ENCODE measurements at regions not wholly inside any gene's neighbourhood (a gene's known extent, or its start where the extent isn't known, plus 50 kb on each side); places are given as distances from the start of the nearest gene placed in this dataset.

DNA sequence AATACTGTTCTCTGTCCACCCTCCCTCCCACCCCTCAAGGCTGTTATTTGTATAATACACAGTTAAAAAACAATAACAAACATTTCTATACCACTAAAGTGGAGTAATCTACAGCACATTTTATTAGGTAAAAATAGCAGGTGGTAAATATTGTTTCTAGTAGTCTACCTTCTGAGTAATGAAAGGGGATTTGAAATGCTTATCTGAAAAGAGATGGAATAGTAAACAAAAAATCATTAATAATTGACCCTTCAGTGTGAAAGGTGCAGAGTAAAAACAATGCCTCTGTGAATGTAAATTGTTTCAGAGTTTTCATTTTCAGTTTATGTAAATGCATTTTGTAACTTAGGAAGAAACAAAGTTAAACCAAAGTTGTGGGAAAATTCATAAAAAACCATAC, 321.2 kb downstream of the SLC16A7 start:
- TF ChIP-seq POLR2A (IDR thresholded peaks at IDR 0.05): no peak
- TF ChIP-seq EP300 (IDR thresholded peaks at IDR 0.05): no peak
- TF ChIP-seq, protein P1, sequence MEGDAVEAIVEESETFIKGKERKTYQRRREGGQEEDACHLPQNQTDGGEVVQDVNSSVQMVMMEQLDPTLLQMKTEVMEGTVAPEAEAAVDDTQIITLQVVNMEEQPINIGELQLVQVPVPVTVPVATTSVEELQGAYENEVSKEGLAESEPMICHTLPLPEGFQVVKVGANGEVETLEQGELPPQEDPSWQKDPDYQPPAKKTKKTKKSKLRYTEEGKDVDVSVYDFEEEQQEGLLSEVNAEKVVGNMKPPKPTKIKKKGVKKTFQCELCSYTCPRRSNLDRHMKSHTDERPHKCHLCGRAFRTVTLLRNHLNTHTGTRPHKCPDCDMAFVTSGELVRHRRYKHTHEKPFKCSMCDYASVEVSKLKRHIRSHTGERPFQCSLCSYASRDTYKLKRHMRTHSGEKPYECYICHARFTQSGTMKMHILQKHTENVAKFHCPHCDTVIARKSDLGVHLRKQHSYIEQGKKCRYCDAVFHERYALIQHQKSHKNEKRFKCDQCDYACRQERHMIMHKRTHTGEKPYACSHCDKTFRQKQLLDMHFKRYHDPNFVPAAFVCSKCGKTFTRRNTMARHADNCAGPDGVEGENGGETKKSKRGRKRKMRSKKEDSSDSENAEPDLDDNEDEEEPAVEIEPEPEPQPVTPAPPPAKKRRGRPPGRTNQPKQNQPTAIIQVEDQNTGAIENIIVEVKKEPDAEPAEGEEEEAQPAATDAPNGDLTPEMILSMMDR (IDR thresholded peaks at IDR 0.05): no peak
- H3K9me3 ChIP-seq: peaks cover 0 to 18% (median 0%) of the 10 kb centered on the region in 4 donors

DNA sequence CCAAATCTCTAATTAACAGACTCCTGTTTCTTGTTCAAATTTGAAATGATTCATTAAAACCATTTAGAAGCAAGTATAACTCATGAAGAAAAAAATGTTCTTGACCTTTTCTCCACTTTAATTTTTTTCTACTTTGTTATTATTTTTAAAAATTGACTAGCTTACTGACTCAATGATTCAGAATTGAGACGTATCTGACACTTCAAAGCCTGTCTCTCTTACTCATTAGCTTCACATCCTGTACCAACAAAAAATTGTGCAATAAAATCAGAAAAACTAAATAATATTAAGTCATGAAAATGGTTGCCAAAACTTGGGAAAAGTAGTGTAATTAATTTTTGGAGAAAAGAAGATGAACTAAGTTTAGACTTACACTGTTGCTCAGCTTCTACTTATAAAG, 331.2 kb downstream of the SLC16A7 start:
- no peak for DNase-seq (ENCODE audit: low spot score in 2 of 2)
- Histone ChIP-seq H3K4me3 (no peak overlapping the region), H3K27ac (no peak overlapping the region), H3K4me1 (no peaks in the 10 kb centered on the region), H3K27me3 (no peaks in the 10 kb centered on the region), H3K36me3 (no peaks in the 10 kb centered on the region), H3K9me3 (peaks cover 0 to 2% (median 0%) of the 10 kb centered on the region in 4 donors)
- 62 to 83% methylated on average over 1 of the region's 1 CpG for WGBS, 2 donors
- TF ChIP-seq EP300 (IDR thresholded peaks at IDR 0.05) (no peak), POLR2A (IDR thresholded peaks at IDR 0.05) (no peak)
- TF ChIP-seq, protein P1 (IDR thresholded peaks at IDR 0.05): no peak

More for the DNA sequence above, 321.2 kb downstream of the SLC16A7 start:
- no peak for DNase-seq (ENCODE audit: low spot score in 2 of 2)
- Histone ChIP-seq H3K36me3 (no peaks in the 10 kb centered on the region), H3K4me3 (no peak overlapping the region), H3K27me3 (no peaks in the 10 kb centered on the region), H3K27ac (no peak overlapping the region), H3K4me1 (no peaks in the 10 kb centered on the region)

DNA sequence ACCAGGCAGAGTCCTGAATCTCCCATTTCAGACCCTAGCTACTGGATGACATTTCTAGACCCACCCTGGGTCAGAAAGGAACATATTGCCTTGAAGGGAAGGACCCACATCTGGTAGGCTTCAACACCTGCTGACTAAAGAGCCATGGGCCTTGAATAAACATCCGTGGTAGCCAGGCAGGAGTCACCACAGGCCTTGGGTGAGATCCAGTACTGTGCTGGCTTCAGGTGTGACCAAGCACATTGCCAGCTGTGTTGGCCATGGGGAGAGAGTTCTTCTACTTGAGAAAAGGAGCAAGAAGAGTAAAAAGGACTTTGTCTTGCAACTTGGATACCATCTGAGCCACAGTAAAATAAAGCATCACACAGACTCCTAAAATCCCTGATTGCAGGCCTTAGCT, 332.6 kb downstream of the SLC16A7 start:
- WGBS, 2 donors: 75 to 76% methylated on average over 1 of the region's 1 CpG
- H3K9me3 ChIP-seq: peaks cover 0 to 2% (median 0%) of the 10 kb centered on the region in 4 donors
- TF ChIP-seq, protein P1 (IDR thresholded peaks at IDR 0.05): no peak
- TF ChIP-seq POLR2A (IDR thresholded peaks at IDR 0.05) (no peak), EP300 (IDR thresholded peaks at IDR 0.05) (no peak)
- H3K36me3 ChIP-seq: no peaks in the 10 kb centered on the region
- H3K27ac ChIP-seq: no peak overlapping the region
- H3K4me3 ChIP-seq: no peak overlapping the region
- H3K27me3 ChIP-seq: no peaks in the 10 kb centered on the region
- DNase-seq (ENCODE audit: low spot score in 2 of 2): no peak
- H3K4me1 ChIP-seq: no peaks in the 10 kb centered on the region

DNA sequence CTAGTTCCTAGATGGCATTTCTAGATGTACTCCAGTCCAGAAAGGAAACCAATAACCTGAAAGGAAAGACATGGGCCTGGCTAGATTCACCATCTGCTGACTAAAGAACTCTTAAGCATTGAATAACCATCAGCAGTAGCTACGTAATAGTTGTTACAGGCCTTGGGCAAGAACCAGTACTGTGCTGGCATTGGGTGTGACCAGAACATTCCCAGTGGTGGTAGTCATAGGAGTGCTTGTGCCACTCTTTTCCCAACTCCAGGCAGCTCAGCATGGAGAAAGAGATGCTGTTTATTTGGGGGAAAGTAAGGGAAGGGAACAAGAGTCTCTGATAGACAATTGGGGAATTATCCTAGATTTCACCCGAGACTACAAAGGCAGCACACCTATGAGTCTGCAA, 333.3 kb downstream of the SLC16A7 start:
- TF ChIP-seq EP300 (IDR thresholded peaks at IDR 0.05): no peak
- TF ChIP-seq POLR2A (IDR thresholded peaks at IDR 0.05): no peak
- TF ChIP-seq, protein P1 (IDR thresholded peaks at IDR 0.05): no peak
- WGBS, 2 donors: 88 to 89% methylated on average over 2 of the region's 2 CpGs
- H3K9me3 ChIP-seq: peaks cover 0 to 2% (median 0%) of the 10 kb centered on the region in 4 donors
- H3K4me1 ChIP-seq: no peaks in the 10 kb centered on the region
- H3K36me3 ChIP-seq: no peaks in the 10 kb centered on the region
- no peak overlapping the region for H3K4me3 ChIP-seq
- no peaks in the 10 kb centered on the region for H3K27me3 ChIP-seq
- no peak for DNase-seq (ENCODE audit: low spot score in 2 of 2)
- H3K27ac ChIP-seq: no peak overlapping the region

DNA sequence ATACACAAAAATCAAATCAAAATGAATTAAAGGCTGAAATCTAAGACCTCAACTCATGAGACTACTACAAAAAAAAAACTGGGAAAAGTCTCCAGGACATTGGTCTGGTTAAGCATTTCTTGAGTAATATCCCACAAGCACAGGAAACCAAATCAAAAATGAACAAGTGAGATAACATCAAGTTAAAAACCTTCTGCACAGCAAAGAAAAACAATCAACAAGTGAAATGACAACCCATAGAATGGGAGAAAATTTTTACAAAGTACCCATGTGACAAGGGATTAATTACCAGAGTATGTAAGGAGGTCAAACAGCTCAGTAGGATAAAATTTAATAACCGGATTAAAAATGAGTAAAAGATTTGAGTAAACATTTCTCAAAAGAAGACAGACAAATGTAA, 338.7 kb downstream of the SLC16A7 start:
- TF ChIP-seq, protein P1 (IDR thresholded peaks at IDR 0.05): no peak
- TF ChIP-seq POLR2A (IDR thresholded peaks at IDR 0.05) (no peak), EP300 (IDR thresholded peaks at IDR 0.05) (no peak)
- DNase-seq (ENCODE audit: low spot score in 2 of 2): no peak
- 82 to 95% methylated on average over 1 of the region's 1 CpG for WGBS, 2 donors

More for the DNA sequence above, 338.7 kb downstream of the SLC16A7 start:
- H3K9me3 ChIP-seq: no peaks in the 10 kb centered on the region
- no peaks in the 10 kb centered on the region for H3K27me3 ChIP-seq
- H3K4me3 ChIP-seq: no peak overlapping the region
- no peak overlapping the region for H3K27ac ChIP-seq
- H3K4me1 ChIP-seq: no peaks in the 10 kb centered on the region
- H3K36me3 ChIP-seq: no peaks in the 10 kb centered on the region
